HUDEP-2 (cell line): ENCODE measurements at regions not wholly inside any gene's neighbourhood (a gene's known extent, or its start where the extent isn't known, plus 50 kb on each side); places are given as distances from the start of the nearest gene placed in this dataset.

Source experiments
- DNase-seq, 76 experiments: peaks; one replicate each; lab custom pipeline; 2025; ENCODE audit not compliant: unreplicated experiment in 76 of 76; lab: John Stamatoyannopoulos, UW

- DNase-seq, result no peak
These were observed 58.1 kb upstream of the AGBL1 start for GRCh38 chr15:86021281-86022264.

GRCh38 chr15:86028961-86029360 is 50.7 kb upstream of the AGBL1 start:
- no peak for DNase-seq
